HPDE6-E6E7 (cell line): ENCODE measurements at regions not wholly inside any gene's neighbourhood (a gene's known extent, or its start where the extent isn't known, plus 50 kb on each side); places are given as distances from the start of the nearest gene placed in this dataset.

Experiments
- DNase-seq: peaks from one replicate; pipeline ENCODE4 v3.0.0; 2011; ENCODE audit warnings: missing footprints; ENCODE audit errors: extremely low spot score

- DNase-seq: no peak
Measured at GRCh38 chr5:32989815-32990214, 278.7 kb downstream of the NPR3 start.

GRCh38 chr5:32990593-32991420 lies 279.7 kb downstream of the NPR3 start:
- peak; percentile 14 for DNase-seq

GRCh38 chr5:32991421-32991815 lies 280.3 kb downstream of the NPR3 start:
- DNase-seq: no peak

GRCh38 chr5:32996336-32996735 lies 285.2 kb downstream of the NPR3 start:
- no peak for DNase-seq

- DNase-seq: peak; percentile 59
Measured at GRCh38 chr5:33008751-33009418, 297.8 kb downstream of the NPR3 start.

- DNase-seq: no peak
Measured at GRCh38 chr5:33010846-33011245, 299.7 kb downstream of the NPR3 start.

- no peak for DNase-seq
Measured at GRCh38 chr5:33011801-33012200, 300.7 kb downstream of the NPR3 start.

GRCh38 chr5:33023649-33024048 lies 312.5 kb downstream of the NPR3 start:
- DNase-seq: no peak

- no peak for DNase-seq
Measured at GRCh38 chr5:33032271-33033070, 321.4 kb downstream of the NPR3 start.

GRCh38 chr5:33033516-33033915 lies 322.4 kb downstream of the NPR3 start:
- DNase-seq: no peak

GRCh38 chr5:33034777-33035176 lies 323.7 kb downstream of the NPR3 start:
- DNase-seq: no peak

GRCh38 chr5:33035851-33036527 lies 324.9 kb downstream of the NPR3 start:
- DNase-seq: no peak

- no peak for DNase-seq
Measured at GRCh38 chr5:33037076-33037475, 326.0 kb downstream of the NPR3 start.

GRCh38 chr5:33041586-33041985 lies 330.5 kb downstream of the NPR3 start:
- DNase-seq: no peak

- DNase-seq: no peak
Measured at GRCh38 chr5:33043343-33043997, 332.3 kb downstream of the NPR3 start.

GRCh38 chr5:33046091-33046490 lies 335.0 kb downstream of the NPR3 start:
- no peak for DNase-seq

GRCh38 chr5:33048315-33048714 lies 337.2 kb downstream of the NPR3 start:
- DNase-seq: no peak

- DNase-seq: no peak
Measured at GRCh38 chr5:33049298-33049697, 338.2 kb downstream of the NPR3 start.

GRCh38 chr5:33049842-33050241 lies 338.7 kb downstream of the NPR3 start:
- peak; percentile 94 for DNase-seq

- DNase-seq: no peak
Measured at GRCh38 chr5:33059081-33059480, 348.0 kb downstream of the NPR3 start.

- no peak for DNase-seq
Measured at GRCh38 chr5:33065131-33065530, 354.0 kb downstream of the NPR3 start.
